ENCODE measurements at regions not wholly inside any gene's neighbourhood (a gene's known extent, or its start where the extent isn't known, plus 50 kb on each side); places are given as distances from the start of the nearest gene placed in this dataset.

- TF ChIP-seq CTCF (conservative IDR thresholded peaks at IDR 0.05) (no peak), ZFX (IDR thresholded peaks at IDR 0.05) (no peak)
Measured at GRCh38 chr9:80448996-80449395, 877.2 kb downstream of the TLE4 start.

All from C4-2B (cell line).